ENCODE measurements at regions not wholly inside any gene's neighbourhood (a gene's known extent, or its start where the extent isn't known, plus 50 kb on each side); places are given as distances from the start of the nearest gene placed in this dataset.

- Histone ChIP-seq H3K27me3 (no peaks in the 10 kb centered on the region), H3K27ac (no peak overlapping the region), H3K9me3 (no peaks in the 10 kb centered on the region), H3K36me3 (no peaks in the 10 kb centered on the region), H3K4me1 (no peaks in the 10 kb centered on the region), H3K4me3 (replicated peaks in 1 of 3) (no peak overlapping the region)
- intact Hi-C loops (cut with DNase I): no loop called here
- WGBS, 2 donors: 89 to 91% methylated on average over 2 of the region's 2 CpGs
- no peak for TF ChIP-seq POLR2A (IDR thresholded peaks at IDR 0.05)
- no peak for TF ChIP-seq CTCF (IDR thresholded peaks at IDR 0.05)
- no peak for DNase-seq
These were observed 376.4 kb downstream of the CNTN6 start for GRCh38 chr3:1469248-1469647.

GRCh38 chr3:1469687-1470086, 376.9 kb downstream of the CNTN6 start:
- no peaks in the 10 kb centered on the region for H3K27me3 ChIP-seq
- no peak overlapping the region for H3K27ac ChIP-seq
- no peaks in the 10 kb centered on the region for H3K36me3 ChIP-seq
- WGBS, 2 donors: 78 to 80% methylated on average over 2 of the region's 2 CpGs
- H3K4me1 ChIP-seq: no peaks in the 10 kb centered on the region
- intact Hi-C loops (cut with DNase I): no loop called here
- no peak for DNase-seq
- H3K9me3 ChIP-seq: no peaks in the 10 kb centered on the region
- no peak for TF ChIP-seq POLR2A (IDR thresholded peaks at IDR 0.05)
- no peak for TF ChIP-seq CTCF (IDR thresholded peaks at IDR 0.05)
- H3K4me3 ChIP-seq (replicated peaks in 1 of 3): no peak overlapping the region

- Histone ChIP-seq H3K4me3 (replicated peaks in 1 of 3) (no peak overlapping the region), H3K4me1 (no peaks in the 10 kb centered on the region), H3K27ac (no peak overlapping the region), H3K9me3 (no peaks in the 10 kb centered on the region), H3K27me3 (no peaks in the 10 kb centered on the region), H3K36me3 (no peaks in the 10 kb centered on the region)
- no peak for TF ChIP-seq CTCF (IDR thresholded peaks at IDR 0.05)
- TF ChIP-seq POLR2A (IDR thresholded peaks at IDR 0.05): no peak
- intact Hi-C loops (cut with DNase I): no loop called here
- DNase-seq: no peak
- WGBS, 2 donors: 91 to 95% methylated on average over 13 of the region's 13 CpGs
These were observed 384.8 kb downstream of the CNTN6 start for GRCh38 chr3:1477669-1478068.

- DNase-seq: no peak
- intact Hi-C loops (cut with DNase I): no loop called here
- Histone ChIP-seq H3K4me3 (replicated peaks in 1 of 3) (no peak overlapping the region), H3K4me1 (no peaks in the 10 kb centered on the region), H3K27ac (no peak overlapping the region), H3K27me3 (no peaks in the 10 kb centered on the region), H3K36me3 (no peaks in the 10 kb centered on the region), H3K9me3 (no peaks in the 10 kb centered on the region)
- TF ChIP-seq POLR2A (IDR thresholded peaks at IDR 0.05) (no peak), CTCF (IDR thresholded peaks at IDR 0.05) (no peak)
These were observed 402.6 kb downstream of the CNTN6 start for GRCh38 chr3:1495466-1495865.

- H3K9me3 ChIP-seq: no peaks in the 10 kb centered on the region
- WGBS, 2 donors: 80 to 85% methylated on average over 4 of the region's 4 CpGs
- no peak overlapping the region for H3K27ac ChIP-seq
- intact Hi-C loops (cut with DNase I): no loop called here
- TF ChIP-seq POLR2A (IDR thresholded peaks at IDR 0.05): no peak
- H3K4me1 ChIP-seq: no peaks in the 10 kb centered on the region
- no peak overlapping the region for H3K4me3 ChIP-seq (replicated peaks in 1 of 3)
- DNase-seq: no peak
- H3K36me3 ChIP-seq: no peaks in the 10 kb centered on the region
- no peaks in the 10 kb centered on the region for H3K27me3 ChIP-seq
These were observed 406.9 kb downstream of the CNTN6 start for GRCh38 chr3:1499694-1500093.
